Neutrophil (primary cell): ENCODE measurements at regions not wholly inside any gene's neighbourhood (a gene's known extent, or its start where the extent isn't known, plus 50 kb on each side); places are given as distances from the start of the nearest gene placed in this dataset.

ENCODE experiments used
- H3K27ac ChIP-seq: fragments of 200-600 bp; sonication (generic); 2 replicates; pipeline ENCODE4 v1.5.1; 2016; ENCODE audit warnings: mild to moderate bottlenecking, moderate library complexity
- H3K27me3 ChIP-seq: fragments of 200-600 bp; sonication (generic); 2 replicates; pipeline ENCODE4 v1.6.0; 2016; ENCODE audit warnings: mild to moderate bottlenecking
- H3K36me3 ChIP-seq: fragments of 200-600 bp; sonication (generic); 2 replicates; pipeline ENCODE4 v1.5.1; 2017
- H3K4me1 ChIP-seq, 2 experiments: fragments of 200-600 bp in 1 of 2; sonication (generic) in 1 of 2; 1 replicate in 1 of 2; 2 replicates in 1 of 2; pipeline versions ENCODE4 v1.5.1 to v1.6.1; 2013 to 2016; ENCODE audit warnings: low read depth in 1 of 2, low read length in 1 of 2, mild to moderate bottlenecking in 1 of 2, moderate library complexity in 1 of 2; ENCODE audit not compliant: control insufficient read depth in 1 of 2, insufficient read depth in 1 of 2
- H3K4me3 ChIP-seq, 2 experiments: fragments of 200-600 bp in 1 of 2; sonication (generic) in 1 of 2; 1 replicate in 1 of 2; 2 replicates in 1 of 2; pipeline ENCODE4 v1.5.1; 2013 to 2016; ENCODE audit warnings: low read depth in 1 of 2, low read length in 1 of 2, mild to moderate bottlenecking in 1 of 2, moderate library complexity in 1 of 2
- H3K9me3 ChIP-seq: fragments of 200-600 bp; sonication (generic); 2 replicates; pipeline ENCODE4 v1.5.1; 2016
- TF ChIP-seq, protein P1 (sequence below): fragments of 200-600 bp; sonication (generic); IDR thresholded peaks from 2 replicates; pipeline ENCODE4 v1.5.1; 2016; ENCODE audit warnings: antibody characterized with exemption

DNA sequence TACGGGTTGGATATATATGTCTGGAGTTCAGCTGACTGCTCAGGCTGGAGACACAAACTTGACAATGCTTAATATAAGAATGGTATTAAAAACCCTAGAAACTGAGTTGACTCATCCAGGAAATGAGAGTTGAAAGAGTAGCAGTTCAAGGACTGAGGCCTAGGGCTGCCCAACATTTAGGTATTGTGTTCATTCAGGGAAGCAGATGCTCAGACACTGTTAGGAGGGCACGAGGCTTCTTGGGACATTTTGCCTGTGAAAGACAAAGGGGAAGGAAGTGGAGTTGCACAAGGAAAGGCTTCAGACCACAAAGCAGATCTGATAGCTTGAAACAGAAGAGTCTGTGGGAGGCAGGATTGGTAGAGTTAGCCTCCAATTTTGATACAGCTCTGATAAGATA is 52.0 kb upstream of the HS3ST1 start:
- H3K27ac ChIP-seq: peak overlapping the region; percentile 81

More for the DNA sequence above, 52.0 kb upstream of the HS3ST1 start:
- no peaks in the 10 kb centered on the region for H3K9me3 ChIP-seq
- no peaks in the 10 kb centered on the region for H3K27me3 ChIP-seq
- peak overlapping the region; percentile 34 to 55 for H3K4me3 ChIP-seq
- H3K36me3 ChIP-seq: no peaks in the 10 kb centered on the region
- TF ChIP-seq, protein P1, sequence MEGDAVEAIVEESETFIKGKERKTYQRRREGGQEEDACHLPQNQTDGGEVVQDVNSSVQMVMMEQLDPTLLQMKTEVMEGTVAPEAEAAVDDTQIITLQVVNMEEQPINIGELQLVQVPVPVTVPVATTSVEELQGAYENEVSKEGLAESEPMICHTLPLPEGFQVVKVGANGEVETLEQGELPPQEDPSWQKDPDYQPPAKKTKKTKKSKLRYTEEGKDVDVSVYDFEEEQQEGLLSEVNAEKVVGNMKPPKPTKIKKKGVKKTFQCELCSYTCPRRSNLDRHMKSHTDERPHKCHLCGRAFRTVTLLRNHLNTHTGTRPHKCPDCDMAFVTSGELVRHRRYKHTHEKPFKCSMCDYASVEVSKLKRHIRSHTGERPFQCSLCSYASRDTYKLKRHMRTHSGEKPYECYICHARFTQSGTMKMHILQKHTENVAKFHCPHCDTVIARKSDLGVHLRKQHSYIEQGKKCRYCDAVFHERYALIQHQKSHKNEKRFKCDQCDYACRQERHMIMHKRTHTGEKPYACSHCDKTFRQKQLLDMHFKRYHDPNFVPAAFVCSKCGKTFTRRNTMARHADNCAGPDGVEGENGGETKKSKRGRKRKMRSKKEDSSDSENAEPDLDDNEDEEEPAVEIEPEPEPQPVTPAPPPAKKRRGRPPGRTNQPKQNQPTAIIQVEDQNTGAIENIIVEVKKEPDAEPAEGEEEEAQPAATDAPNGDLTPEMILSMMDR: peak; percentile 41
- H3K4me1 ChIP-seq: peaks cover 29 to 32% of the 10 kb centered on the region in 2 experiments
